Urinary bladder (tissue), 3 donors: ENCODE measurements at regions not wholly inside any gene's neighbourhood (a gene's known extent, or its start where the extent isn't known, plus 50 kb on each side); places are given as distances from the start of the nearest gene placed in this dataset.

ENCODE experiments used
- DNase-seq: peaks from one replicate; pipeline ENCODE4 v3.0.0-alpha.2; 2015; ENCODE audit errors: extremely low spot score
- H3K27ac ChIP-seq: one replicate; pipeline ENCODE4 v1.5.1; 2013; ENCODE audit warnings: low read depth, mild to moderate bottlenecking, moderate library complexity
- H3K36me3 ChIP-seq: one replicate; pipeline ENCODE4 v1.6.1; 2013; ENCODE audit warnings: mild to moderate bottlenecking, moderate library complexity; ENCODE audit not compliant: insufficient read depth
- H3K4me1 ChIP-seq: one replicate; pipeline ENCODE4 v1.6.1; 2013; ENCODE audit warnings: mild to moderate bottlenecking, moderate library complexity; ENCODE audit not compliant: insufficient read depth
- H3K4me3 ChIP-seq: one replicate; pipeline ENCODE4 v1.5.1; 2013; ENCODE audit warnings: low read depth, low read length
- WGBS: extraction: QIAGEN DNeasy Blood & Tissue Kit; methylation state at CpG from one replicate; pipeline ENCODE4 v1.1.7; 2013; 5-methylcytosine and 5-hydroxymethylcytosine counted together
- donor health status: healthy with polysubstance abuse.
- donor health status: healthy.

DNA sequence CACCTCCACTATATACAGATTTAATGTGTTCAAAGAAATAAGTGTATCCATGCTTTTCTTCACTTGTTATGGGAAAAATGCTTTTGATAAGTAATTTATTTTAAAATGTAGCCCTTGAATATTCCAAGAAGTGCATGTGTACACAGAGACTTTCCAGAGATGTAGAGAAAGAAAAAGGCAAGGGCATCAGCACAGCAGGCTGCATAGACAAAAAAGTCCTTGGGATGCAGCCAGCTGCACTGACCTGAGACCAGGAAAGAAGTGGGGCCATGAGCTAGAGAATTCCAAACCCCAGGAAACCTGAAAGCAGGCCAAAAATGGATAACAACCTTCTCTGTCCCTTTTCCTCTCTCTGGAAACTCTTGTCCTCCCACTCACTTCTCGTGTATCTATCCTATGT lies 51.6 kb upstream of the PRDM8 start:
- Histone ChIP-seq H3K4me1 (no peaks in the 10 kb centered on the region), H3K27ac (no peak overlapping the region), H3K36me3 (no peaks in the 10 kb centered on the region), H3K4me3 (no peak overlapping the region)
- DNase-seq, result no peak
- WGBS, result 97% methylated on average over 1 of the region's 1 CpG

GRCh38 chr4:80144676-80145470 lies 52.4 kb upstream of the PRDM8 start:
- no peaks in the 10 kb centered on the region for H3K36me3 ChIP-seq
- H3K4me1 ChIP-seq, result no peaks in the 10 kb centered on the region
- no peak for DNase-seq
- no peak overlapping the region for H3K4me3 ChIP-seq
- H3K27ac ChIP-seq, result no peak overlapping the region

GRCh38 chr4:80143307-80143679 lies 54.0 kb upstream of the PRDM8 start:
- DNase-seq, result no peak
- 74% methylated on average over 1 of the region's 1 CpG for WGBS
- no peak overlapping the region for H3K27ac ChIP-seq
- H3K36me3 ChIP-seq, result no peaks in the 10 kb centered on the region
- no peaks in the 10 kb centered on the region for H3K4me1 ChIP-seq
- no peak overlapping the region for H3K4me3 ChIP-seq

DNA sequence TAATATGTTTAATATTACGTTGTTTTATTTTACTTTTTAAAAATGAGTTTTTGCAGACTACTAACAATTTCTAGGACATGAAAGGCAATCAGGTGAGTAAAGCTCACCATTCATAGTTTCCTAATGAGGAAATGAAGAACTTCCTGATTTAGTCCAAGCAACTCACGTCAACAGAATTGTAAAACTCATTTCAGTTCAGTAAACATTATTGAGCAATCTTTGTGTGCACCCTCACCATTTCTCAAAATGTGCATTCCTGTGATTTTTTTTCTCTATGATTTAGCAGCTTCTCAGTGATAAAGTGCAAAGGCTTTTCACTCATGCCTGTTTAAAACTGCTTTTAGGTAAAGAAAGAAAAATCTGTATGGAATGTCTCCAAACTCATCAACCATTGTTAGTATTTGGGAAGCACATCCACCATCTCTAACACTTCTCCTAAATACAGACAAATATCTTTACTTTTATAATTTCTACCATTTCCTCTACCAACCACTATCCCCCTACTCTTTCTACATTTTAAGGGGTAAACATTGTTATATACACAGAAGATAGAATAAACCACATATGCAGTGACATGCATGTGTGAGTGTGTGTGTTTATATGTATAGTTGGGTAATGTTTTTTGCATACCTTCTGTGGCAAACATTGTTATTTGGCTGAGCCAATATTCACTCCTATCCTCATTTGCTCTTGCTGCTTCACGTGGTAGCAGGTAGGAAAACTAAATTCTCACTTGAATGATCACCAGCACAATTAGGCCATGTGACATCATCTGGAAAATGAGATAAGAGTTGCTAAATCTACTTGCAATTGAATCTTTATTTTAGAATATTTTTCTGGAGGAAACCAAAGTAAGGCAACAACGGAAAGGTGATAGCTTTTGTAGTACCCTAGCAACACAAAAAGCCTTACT lies 54.7 kb upstream of the PRDM8 start:
- no peak overlapping the region for H3K27ac ChIP-seq
- H3K4me1 ChIP-seq, result no peaks in the 10 kb centered on the region
- WGBS, result 74% methylated on average over 4 of the region's 4 CpGs
- H3K36me3 ChIP-seq, result no peaks in the 10 kb centered on the region
- no peak overlapping the region for H3K4me3 ChIP-seq
- no peak for DNase-seq

- no peaks in the 10 kb centered on the region for H3K4me1 ChIP-seq
- no peak overlapping the region for H3K27ac ChIP-seq
- WGBS, result 95% methylated on average over 2 of the region's 2 CpGs
- no peak for DNase-seq
- no peak overlapping the region for H3K4me3 ChIP-seq
- H3K36me3 ChIP-seq, result no peaks in the 10 kb centered on the region
Observed at GRCh38 chr4:80141543-80141942, 55.8 kb upstream of the PRDM8 start.

- no peak overlapping the region for H3K4me3 ChIP-seq
- H3K4me1 ChIP-seq, result no peaks in the 10 kb centered on the region
- no peak overlapping the region for H3K27ac ChIP-seq
- WGBS, result 94% methylated on average over 2 of the region's 2 CpGs
- DNase-seq, result no peak
- no peaks in the 10 kb centered on the region for H3K36me3 ChIP-seq
Observed at GRCh38 chr4:80140194-80140593, 57.1 kb upstream of the PRDM8 start.

- H3K4me3 ChIP-seq, result no peak overlapping the region
- H3K36me3 ChIP-seq, result no peaks in the 10 kb centered on the region
- DNase-seq, result no peak
- H3K27ac ChIP-seq, result no peak overlapping the region
- WGBS, result 94% methylated on average over 3 of the region's 3 CpGs
- H3K4me1 ChIP-seq, result no peaks in the 10 kb centered on the region
Observed at GRCh38 chr4:80139671-80140070, 57.6 kb upstream of the PRDM8 start.

DNA sequence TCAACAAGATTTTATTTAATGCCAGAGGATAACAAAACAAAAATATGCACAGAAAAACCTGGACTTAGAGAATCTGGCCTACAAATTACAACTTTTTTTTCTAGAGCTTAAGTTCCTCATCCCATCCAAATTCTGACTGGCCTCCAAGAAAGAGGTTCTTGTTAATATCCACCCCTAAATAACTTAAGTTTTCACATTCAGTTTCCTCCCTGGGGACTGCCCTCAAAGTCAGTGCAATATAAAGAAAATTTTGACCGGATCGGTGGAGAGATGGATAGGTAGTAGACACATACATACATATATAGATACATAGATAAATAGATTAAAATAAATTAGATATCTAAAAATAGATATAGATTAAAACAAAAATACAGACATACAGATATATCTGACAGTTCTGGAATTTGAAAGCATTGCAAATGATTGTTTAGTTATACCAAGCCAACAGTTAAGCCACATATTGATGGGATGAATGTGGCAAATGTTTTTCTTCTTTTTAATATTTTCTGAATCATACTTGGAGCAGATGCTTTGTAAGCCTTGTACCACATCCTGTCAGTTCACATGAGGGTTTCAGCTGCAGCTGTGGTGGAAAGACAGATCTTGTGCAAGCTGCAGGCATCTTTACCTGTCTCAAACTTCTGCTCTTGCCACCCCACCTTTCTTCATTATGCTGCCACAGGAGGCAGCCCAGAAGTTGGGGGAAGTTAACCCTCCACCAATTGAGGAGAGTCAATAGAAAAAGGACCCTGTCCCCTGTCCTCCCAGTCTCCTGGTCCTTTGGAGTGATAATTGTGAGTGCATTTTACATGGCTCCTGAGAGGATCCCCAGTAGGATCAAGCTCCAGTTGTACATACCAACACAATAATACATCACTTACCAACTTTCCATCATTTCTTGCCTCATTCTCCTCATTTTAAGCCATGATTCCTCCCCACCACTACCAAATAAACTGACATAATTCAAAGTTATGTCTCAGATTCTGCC lies 58.5 kb upstream of the PRDM8 start:
- H3K4me3 ChIP-seq, result no peak overlapping the region
- H3K4me1 ChIP-seq, result no peaks in the 10 kb centered on the region
- H3K36me3 ChIP-seq, result no peaks in the 10 kb centered on the region
- no peak for DNase-seq
- 70% methylated on average over 2 of the region's 2 CpGs for WGBS
- peak overlapping the region; percentile 38 for H3K27ac ChIP-seq

DNA sequence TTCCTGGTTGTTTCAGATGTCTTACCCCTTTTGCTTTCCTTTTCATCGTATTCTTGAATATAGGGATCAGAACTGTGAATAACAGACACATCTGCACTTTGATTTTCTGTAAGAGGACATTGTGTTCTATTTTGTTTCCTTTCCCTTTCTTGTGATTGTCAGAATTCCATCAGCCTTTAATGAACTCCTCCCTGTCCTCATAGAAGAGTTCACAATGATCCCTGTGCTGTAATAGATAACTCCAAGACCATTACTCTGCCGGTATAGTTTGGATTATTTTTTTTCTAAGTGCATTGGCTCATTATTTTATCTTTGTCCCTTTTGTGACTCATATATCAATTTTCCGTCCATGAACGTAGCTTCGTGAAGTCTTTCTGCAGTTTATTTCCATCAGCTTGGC lies 59.7 kb upstream of the PRDM8 start:
- WGBS, result 82% methylated on average over 5 of the region's 5 CpGs
- no peak for DNase-seq
- H3K4me3 ChIP-seq, result no peak overlapping the region
- H3K27ac ChIP-seq, result no peak overlapping the region
- no peaks in the 10 kb centered on the region for H3K4me1 ChIP-seq
- no peaks in the 10 kb centered on the region for H3K36me3 ChIP-seq

DNA sequence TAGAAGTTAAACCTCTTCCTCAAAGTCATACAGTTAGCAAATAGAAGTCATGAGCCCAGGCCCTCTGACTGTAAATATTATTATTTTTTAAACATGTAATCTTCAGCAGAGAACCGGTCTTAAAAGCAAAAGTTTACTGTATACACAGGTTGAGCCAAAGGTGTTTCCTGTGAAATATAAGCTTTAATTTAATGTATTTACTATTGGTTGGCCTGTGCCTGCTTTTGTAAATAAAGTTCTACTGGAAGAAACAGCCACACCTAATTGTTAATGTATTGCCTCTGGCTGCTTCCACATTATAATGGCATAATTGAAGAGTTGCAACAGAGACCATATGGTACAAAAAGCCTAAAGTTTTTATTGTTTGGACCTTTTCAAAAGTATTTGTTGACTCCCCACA lies 61.0 kb upstream of the PRDM8 start:
- WGBS, result 77% methylated on average over 1 of the region's 1 CpG
- Histone ChIP-seq H3K27ac (no peak overlapping the region), H3K4me3 (no peak overlapping the region), H3K4me1 (no peaks in the 10 kb centered on the region), H3K36me3 (no peaks in the 10 kb centered on the region)
- no peak for DNase-seq

DNA sequence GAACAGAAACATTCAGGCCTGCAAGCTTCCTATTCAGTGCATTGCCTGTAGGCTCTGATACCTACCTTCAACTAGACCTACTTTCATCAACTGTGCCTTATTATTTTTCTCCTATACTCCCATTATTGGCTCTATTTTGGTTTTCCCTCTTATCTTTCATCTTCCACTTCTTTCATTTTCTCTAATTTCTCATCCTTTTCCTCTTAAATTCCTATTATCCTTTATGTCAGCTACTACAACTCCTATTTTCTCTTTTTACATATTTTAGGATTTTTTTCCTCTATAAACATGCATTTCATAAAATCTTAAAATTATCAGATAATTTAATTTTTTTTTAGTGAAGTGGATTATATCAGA lies 61.6 kb upstream of the PRDM8 start:
- Histone ChIP-seq H3K36me3 (no peaks in the 10 kb centered on the region), H3K4me3 (no peak overlapping the region), H3K27ac (no peak overlapping the region), H3K4me1 (no peaks in the 10 kb centered on the region)
- DNase-seq, result no peak

GRCh38 chr4:80134936-80135701 lies 62.1 kb upstream of the ANTXR2 start:
- no peak for DNase-seq
- no peaks in the 10 kb centered on the region for H3K4me1 ChIP-seq
- no peak overlapping the region for H3K4me3 ChIP-seq
- no peaks in the 10 kb centered on the region for H3K36me3 ChIP-seq
- no peak overlapping the region for H3K27ac ChIP-seq
- WGBS, result 85% methylated on average over 8 of the region's 8 CpGs

GRCh38 chr4:80133240-80133783 lies 60.3 kb upstream of the ANTXR2 start:
- H3K4me3 ChIP-seq, result no peak overlapping the region
- H3K36me3 ChIP-seq, result no peaks in the 10 kb centered on the region
- WGBS, result 95% methylated on average over 9 of the region's 9 CpGs
- H3K27ac ChIP-seq, result no peak overlapping the region
- DNase-seq, result no peak
- no peaks in the 10 kb centered on the region for H3K4me1 ChIP-seq
